Adipocyte (in vitro differentiated cells): ENCODE measurements at regions not wholly inside any gene's neighbourhood (a gene's known extent, or its start where the extent isn't known, plus 50 kb on each side); places are given as distances from the start of the nearest gene placed in this dataset.
A peak's percentile ranks its signal among the peaks of the same experiment; 100 is the strongest.

Experiments used
- DNase-seq: peaks from one replicate; pipeline ENCODE4 v3.0.0-alpha.2; 2015; ENCODE audit warnings: low read depth
- H3K27me3 ChIP-seq: replicated peaks from 2 replicates; pipeline ENCODE4 v1.7.0; 2013; ENCODE audit warnings: mild to moderate bottlenecking, low read length, moderate library complexity; ENCODE audit not compliant: control insufficient read depth, insufficient read depth
- H3K36me3 ChIP-seq: 2 replicates; pipeline ENCODE4 v1.7.0; 2013; ENCODE audit warnings: low read length, mild to moderate bottlenecking, moderate library complexity; ENCODE audit not compliant: control insufficient read depth, insufficient read depth, severe bottlenecking
- H3K4me1 ChIP-seq: 2 replicates; pipeline ENCODE4 v1.7.0; 2013; ENCODE audit warnings: mild to moderate bottlenecking, low read length, moderate library complexity; ENCODE audit not compliant: control insufficient read depth, insufficient read depth
- H3K4me3 ChIP-seq: 2 replicates; pipeline ENCODE4 v1.7.0; 2013; ENCODE audit warnings: mild to moderate bottlenecking, low read length, moderate library complexity
- H3K9ac ChIP-seq: 2 replicates; pipeline ENCODE4 v1.7.0; 2013; ENCODE audit warnings: mild to moderate bottlenecking, low read length, moderate library complexity
- H3K9me3 ChIP-seq: 2 replicates; pipeline ENCODE4 v1.7.0; 2013; ENCODE audit warnings: mild to moderate bottlenecking, low read length, moderate library complexity; ENCODE audit not compliant: control insufficient read depth

DNA sequence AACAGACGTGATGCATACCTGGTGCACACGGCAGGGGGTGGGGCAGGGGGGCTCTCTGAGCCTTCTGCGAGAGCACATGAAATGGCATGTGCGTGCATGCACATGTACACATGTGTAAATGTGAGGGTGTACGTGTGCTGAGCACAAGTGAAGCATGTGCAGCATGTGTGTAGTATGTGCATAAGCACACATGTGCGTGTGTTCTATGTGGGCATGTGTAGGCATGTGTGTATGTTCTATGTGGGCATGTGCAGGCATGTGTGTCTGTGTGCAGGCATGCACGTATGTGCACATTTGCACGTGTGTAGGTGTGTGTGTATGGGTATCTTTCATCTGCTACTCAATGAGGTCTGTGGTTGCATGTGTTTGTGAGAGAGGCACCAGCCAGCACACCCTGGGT, 371.2 kb downstream of the CTTN start:
- no peak for DNase-seq
- H3K9ac ChIP-seq, result no peak overlapping the region
- H3K27me3 ChIP-seq, result no peaks in the 10 kb centered on the region
- H3K4me1 ChIP-seq, result no peaks in the 10 kb centered on the region
- no peaks in the 10 kb centered on the region for H3K36me3 ChIP-seq
- H3K4me3 ChIP-seq, result no peak overlapping the region
- peaks cover 6% of the 10 kb centered on the region for H3K9me3 ChIP-seq

DNA sequence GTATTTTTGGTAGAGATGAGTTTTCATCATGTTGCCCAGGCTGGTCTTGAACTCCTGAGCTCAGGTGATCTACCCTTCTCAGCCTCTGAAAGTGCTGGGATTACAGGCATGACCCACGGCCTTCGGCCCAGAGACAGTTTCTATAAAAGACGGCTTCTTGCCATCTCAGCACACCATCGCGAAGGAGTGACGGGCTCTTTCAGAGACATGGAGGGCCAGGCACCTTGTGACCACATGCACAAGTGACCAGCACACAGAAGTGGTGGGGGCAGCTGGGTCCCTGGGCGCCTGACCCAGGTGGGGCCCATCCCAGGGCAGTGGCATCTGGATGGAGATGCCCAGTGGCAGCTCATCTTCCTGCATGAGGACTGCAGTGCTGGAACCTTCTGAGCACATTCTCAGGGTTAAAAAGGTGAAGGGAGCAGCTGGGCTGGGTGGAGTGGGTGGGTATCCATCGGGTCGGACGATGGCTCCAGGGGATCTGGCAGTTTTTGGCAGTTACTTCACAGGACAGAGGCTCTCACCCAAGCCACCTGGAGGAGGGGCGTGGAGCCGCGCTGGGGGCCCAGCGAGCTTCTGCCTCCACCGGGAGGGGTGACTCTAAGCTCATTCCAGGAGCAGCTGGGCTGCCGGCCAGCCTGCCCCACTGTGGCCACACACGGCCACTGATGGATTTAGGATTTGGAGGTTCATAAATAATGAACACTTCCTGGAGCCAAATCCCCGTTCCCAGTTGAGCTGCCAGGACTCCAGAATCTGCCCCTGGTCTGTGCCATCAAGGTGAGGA, 373.0 kb downstream of the CTTN start:
- no peaks in the 10 kb centered on the region for H3K27me3 ChIP-seq
- no peak overlapping the region for H3K9ac ChIP-seq
- H3K9me3 ChIP-seq, result peaks cover 6% of the 10 kb centered on the region
- H3K36me3 ChIP-seq, result no peaks in the 10 kb centered on the region
- no peak for DNase-seq
- no peak overlapping the region for H3K4me3 ChIP-seq
- H3K4me1 ChIP-seq, result no peaks in the 10 kb centered on the region

DNA sequence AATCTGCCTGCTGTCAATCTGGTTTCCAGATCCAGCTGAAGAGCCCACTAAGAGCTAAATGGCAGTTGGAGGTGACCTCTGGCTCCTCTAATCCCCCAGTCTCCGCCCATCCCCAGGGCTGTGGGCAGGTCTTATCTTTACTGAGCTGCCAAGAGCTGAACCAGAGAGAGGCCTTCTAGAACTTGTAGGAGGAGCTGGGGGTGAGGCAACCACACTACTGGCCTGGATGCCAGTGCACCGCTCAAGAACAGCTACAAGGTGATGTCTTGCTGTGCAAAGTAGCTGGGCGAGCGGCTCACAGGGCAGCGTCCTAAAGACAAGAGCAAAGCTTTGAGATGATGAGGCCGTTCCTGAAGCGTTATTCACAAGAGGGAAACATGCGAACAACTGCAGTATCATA, 374.6 kb downstream of the CTTN start:
- H3K4me3 ChIP-seq, result no peak overlapping the region
- no peaks in the 10 kb centered on the region for H3K4me1 ChIP-seq
- H3K27me3 ChIP-seq, result no peaks in the 10 kb centered on the region
- no peak for DNase-seq
- no peaks in the 10 kb centered on the region for H3K36me3 ChIP-seq
- H3K9me3 ChIP-seq, result peaks cover 6% of the 10 kb centered on the region
- H3K9ac ChIP-seq, result no peak overlapping the region

DNA sequence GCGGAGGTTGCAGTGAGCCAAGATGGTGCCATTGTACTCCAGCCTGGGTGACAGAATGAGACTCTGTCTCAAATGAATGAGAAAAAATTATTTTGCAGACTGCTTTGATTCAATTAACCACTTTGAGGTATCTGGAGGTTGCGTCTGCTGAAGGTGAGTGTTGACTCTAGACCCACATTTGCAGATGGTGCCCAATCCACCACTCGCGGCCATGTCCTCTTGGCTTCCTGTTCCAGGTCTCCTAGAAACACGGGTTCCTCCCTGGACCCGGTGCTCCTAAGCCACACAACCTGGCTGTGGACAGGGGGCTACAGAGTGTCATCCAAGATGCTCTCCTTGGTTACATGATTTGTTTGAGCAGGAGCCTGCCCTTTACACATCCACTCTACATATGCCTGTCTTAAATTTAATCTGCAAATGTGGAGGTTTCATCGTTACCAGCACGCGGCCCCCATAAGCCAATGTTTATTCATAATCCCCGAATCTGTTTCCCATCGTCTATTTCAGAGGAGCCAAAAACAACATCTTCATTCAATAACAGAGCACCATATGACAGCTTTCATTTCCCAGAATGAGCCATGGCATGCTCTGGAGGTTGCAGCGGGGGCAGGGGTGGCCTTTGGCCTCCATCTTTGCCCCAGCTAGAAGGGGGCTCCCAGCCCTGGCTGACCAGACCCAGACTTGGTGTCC, 377.2 kb downstream of the CTTN start:
- H3K9ac ChIP-seq, result no peak overlapping the region
- H3K27me3 ChIP-seq, result no peaks in the 10 kb centered on the region
- peaks cover 6% of the 10 kb centered on the region for H3K9me3 ChIP-seq
- no peak overlapping the region for H3K4me3 ChIP-seq
- H3K36me3 ChIP-seq, result no peaks in the 10 kb centered on the region
- no peaks in the 10 kb centered on the region for H3K4me1 ChIP-seq
- DNase-seq, result no peak

DNA sequence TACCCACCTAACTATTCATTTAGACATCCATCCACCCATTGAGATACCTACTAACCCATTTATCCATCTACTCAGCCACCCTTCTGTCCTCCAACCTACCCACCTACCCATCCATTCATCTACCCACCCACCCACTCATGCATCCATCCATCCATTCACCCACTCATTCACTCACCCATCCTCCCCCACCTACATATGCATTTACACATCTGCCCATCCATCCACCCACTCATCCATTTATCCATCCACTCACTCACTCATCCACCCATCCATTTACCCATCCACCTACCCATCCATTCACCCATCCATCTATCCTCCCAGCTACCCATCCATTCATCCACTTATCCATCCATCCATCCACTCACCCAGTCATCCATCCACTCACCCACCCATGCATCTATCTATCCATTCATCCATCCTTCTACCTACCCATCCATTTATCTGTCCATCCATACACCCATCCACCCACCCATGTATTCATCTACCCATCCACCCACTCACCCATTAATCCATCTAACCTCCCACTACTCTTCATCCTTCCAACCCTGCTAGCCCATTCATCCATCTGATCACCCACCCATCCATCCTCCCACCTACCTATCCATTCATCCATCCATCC, 378.7 kb downstream of the CTTN start:
- H3K4me1 ChIP-seq, result no peaks in the 10 kb centered on the region
- no peak for DNase-seq
- H3K9ac ChIP-seq, result no peak overlapping the region
- H3K27me3 ChIP-seq, result no peaks in the 10 kb centered on the region
- H3K4me3 ChIP-seq, result no peak overlapping the region
- no peaks in the 10 kb centered on the region for H3K36me3 ChIP-seq
- peaks cover 6% of the 10 kb centered on the region for H3K9me3 ChIP-seq

DNA sequence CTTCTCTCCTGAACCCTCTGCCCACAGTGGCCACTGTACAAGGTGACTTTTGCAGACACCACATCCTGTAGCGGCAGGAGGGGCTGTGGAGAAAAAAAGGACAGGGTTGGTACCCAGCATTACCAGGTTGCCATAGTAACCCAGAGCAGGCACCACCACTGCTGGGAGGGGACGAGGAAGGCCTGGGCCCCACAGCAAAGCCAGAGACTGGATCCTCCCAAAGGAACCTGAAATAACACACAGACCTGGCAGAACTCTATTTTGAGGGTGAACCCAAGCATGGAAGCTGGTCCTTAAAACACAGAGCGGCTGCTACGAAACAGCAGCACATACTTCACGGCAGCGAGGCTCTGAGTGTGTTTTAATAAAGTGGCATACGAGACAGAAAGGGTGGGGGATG, 380.6 kb downstream of the CTTN start:
- H3K27me3 ChIP-seq, result no peaks in the 10 kb centered on the region
- no peaks in the 10 kb centered on the region for H3K4me1 ChIP-seq
- no peak for DNase-seq
- no peak overlapping the region for H3K9ac ChIP-seq
- H3K9me3 ChIP-seq, result peaks cover 2% of the 10 kb centered on the region
- no peaks in the 10 kb centered on the region for H3K36me3 ChIP-seq
- H3K4me3 ChIP-seq, result no peak overlapping the region

DNA sequence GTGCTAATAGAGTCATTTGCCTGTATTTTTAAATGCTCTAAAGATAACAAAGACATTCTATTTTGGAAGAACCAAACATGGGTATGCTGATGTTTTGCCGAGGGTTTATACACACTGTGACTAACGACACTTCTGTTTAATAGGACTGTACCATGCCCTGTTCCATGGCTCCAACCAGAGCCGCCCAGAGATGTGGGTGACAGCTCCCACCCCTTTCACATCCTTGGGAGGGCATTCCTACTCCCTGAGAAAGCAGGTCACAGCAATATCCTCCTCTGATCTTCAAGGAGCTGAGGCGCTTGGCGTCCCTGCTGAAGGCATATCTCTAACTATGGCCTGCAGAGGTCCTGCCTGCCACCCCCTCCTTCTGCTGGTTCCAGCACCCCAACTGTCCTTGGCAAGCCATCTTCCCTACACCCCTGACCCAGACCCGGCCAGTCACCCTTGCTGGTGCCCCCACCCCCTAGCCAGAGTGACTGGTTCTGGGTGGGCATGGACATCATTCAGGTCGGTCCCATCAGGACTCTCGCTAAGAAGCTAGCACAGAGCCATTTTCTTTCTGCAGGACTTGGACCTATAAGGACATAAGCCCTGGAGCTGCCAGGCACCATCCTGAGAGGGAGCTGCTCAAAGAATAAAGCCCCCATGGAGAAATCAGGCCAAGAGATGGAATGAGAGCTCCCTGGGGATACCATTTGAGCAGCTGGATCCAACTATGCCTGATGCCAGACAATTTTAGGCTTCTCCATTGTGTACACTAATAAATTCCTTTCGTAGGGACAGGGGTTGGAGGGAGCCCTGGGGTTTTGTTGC, 381.3 kb downstream of the CTTN start:
- H3K9me3 ChIP-seq, result no peaks in the 10 kb centered on the region
- H3K27me3 ChIP-seq, result no peaks in the 10 kb centered on the region
- no peak overlapping the region for H3K4me3 ChIP-seq
- no peak for DNase-seq
- H3K9ac ChIP-seq, result no peak overlapping the region
- no peaks in the 10 kb centered on the region for H3K4me1 ChIP-seq
- H3K36me3 ChIP-seq, result no peaks in the 10 kb centered on the region

DNA sequence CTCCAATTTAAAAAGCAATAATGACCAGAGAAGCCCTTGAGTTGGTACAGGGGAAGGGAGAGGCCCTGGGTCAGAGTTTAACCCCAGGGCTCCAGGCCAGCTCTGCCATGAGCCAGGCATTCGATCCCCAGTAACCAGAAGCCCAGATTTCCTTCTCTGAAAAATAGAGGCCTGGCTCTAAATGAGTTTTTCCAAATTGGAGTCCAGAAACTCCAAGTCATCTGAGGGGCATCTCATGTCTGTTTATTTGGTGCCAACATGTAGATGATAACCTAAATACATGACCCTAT, 381.9 kb downstream of the CTTN start:
- Histone ChIP-seq H3K36me3 (no peaks in the 10 kb centered on the region), H3K4me3 (no peak overlapping the region), H3K27me3 (no peaks in the 10 kb centered on the region), H3K4me1 (no peaks in the 10 kb centered on the region), H3K9me3 (no peaks in the 10 kb centered on the region), H3K9ac (no peak overlapping the region)
- no peak for DNase-seq

DNA sequence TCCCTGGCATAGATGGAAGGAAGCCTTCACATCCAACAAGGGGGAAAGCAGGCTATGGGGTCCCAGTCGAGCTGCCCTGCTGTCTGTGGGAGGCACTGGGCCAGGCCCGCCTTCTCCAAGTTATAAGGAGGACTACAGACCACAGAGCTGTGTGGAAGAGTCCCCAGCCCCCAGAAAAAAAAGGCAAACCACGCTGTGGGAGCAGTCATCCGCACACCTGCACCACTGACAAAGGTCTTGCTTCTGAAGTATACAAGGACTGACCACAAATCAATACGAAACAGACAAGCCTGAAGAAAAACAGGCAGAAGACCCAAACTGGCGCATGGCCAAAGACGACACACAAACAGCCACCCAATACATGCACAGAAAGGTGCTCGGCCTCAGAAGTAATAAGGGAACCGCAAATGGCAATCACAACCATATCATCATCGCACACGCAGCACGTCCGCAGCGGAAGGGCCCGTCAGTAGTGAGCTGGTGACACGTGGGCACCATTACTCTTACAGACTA, 384.1 kb downstream of the CTTN start:
- no peaks in the 10 kb centered on the region for H3K36me3 ChIP-seq
- no peak overlapping the region for H3K9ac ChIP-seq
- no peaks in the 10 kb centered on the region for H3K9me3 ChIP-seq
- no peaks in the 10 kb centered on the region for H3K27me3 ChIP-seq
- no peak overlapping the region for H3K4me3 ChIP-seq
- H3K4me1 ChIP-seq, result no peaks in the 10 kb centered on the region
- DNase-seq, result no peak

DNA sequence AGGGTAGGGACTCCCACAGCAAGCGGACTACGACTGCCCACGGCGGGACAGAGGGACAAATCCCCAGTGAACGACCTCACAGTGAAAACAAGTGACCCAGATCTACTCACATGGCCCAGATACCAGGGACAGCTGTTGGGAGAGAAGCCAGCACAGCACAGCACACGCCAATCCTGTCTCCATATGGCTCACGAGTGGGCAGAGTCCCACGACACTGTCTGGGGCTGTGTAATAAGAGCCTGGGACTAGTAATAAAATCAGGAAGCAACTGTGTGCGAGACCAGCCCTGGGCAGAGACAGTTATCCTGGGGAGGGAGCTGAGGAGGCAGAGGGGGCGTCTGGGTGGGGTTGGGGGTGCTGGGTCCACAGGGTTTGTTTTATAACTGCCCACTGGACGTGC, 385.0 kb downstream of the CTTN start:
- Histone ChIP-seq H3K9me3 (no peaks in the 10 kb centered on the region), H3K36me3 (no peaks in the 10 kb centered on the region)
- peak; percentile 19 for DNase-seq

DNA sequence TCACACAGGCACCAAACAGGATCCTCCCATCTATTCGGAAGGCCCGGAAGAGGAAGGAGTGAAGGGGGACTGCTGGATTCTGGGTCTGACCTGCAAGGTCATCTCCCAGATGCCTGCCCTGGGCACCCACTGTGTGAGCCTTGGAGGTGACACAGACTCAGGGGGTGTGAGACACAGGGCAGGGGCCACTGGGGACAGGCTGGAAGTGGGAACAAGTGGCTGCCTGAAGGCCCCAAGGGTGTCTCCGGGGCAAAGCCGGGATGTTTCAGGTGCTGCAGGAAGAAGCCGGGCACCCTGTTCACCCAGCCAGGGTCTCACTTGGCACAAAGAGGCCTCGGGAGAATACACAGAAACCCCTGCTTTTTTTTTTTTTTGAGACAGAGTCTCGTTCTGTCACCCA, 385.5 kb downstream of the CTTN start:
- no peak for DNase-seq
- H3K9ac ChIP-seq, result no peak overlapping the region
- peaks cover 11% of the 10 kb centered on the region for H3K4me1 ChIP-seq
- no peak overlapping the region for H3K4me3 ChIP-seq
- no peaks in the 10 kb centered on the region for H3K27me3 ChIP-seq
- no peaks in the 10 kb centered on the region for H3K36me3 ChIP-seq
- no peaks in the 10 kb centered on the region for H3K9me3 ChIP-seq

More for the DNA sequence above, 385.0 kb downstream of the CTTN start:
- Histone ChIP-seq H3K4me3 (no peak overlapping the region), H3K9ac (no peak overlapping the region), H3K27me3 (no peaks in the 10 kb centered on the region), H3K4me1 (peaks cover 6% of the 10 kb centered on the region)
